Osteoblast (primary cell): ENCODE measurements at regions not wholly inside any gene's neighbourhood (a gene's known extent, or its start where the extent isn't known, plus 50 kb on each side); places are given as distances from the start of the nearest gene placed in this dataset.
A peak's percentile ranks its signal among the peaks of the same experiment; 100 is the strongest.

Source experiments
- DNase-seq: peaks from one replicate; pipeline ENCODE4 v3.0.0; 2011; ENCODE audit warnings: low spot score, mixed read lengths; ENCODE audit not compliant: insufficient read length; ENCODE audit errors: missing footprints
- H2AFZ ChIP-seq: 2 replicates; pipeline ENCODE4 v1.6.0; 2011; ENCODE audit warnings: mild to moderate bottlenecking, low read length
- H3K27ac ChIP-seq: 2 replicates; pipeline ENCODE4 v1.5.1; 2011; ENCODE audit warnings: mild to moderate bottlenecking, low read depth, low read length, moderate library complexity
- H3K27me3 ChIP-seq: 2 replicates; pipeline ENCODE4 v1.6.0; 2012; ENCODE audit warnings: mild to moderate bottlenecking, control low read depth, inconsistent platforms, low read length, moderate library complexity; ENCODE audit not compliant: insufficient read depth
- H3K36me3 ChIP-seq: 2 replicates; pipeline ENCODE4 v1.5.1; 2011; ENCODE audit warnings: mild to moderate bottlenecking, low read length, control low read depth, moderate library complexity; ENCODE audit not compliant: insufficient read depth
- H3K4me1 ChIP-seq: 2 replicates; pipeline ENCODE4 v1.5.1; 2011; ENCODE audit warnings: mild to moderate bottlenecking, low read length, control low read depth, moderate library complexity; ENCODE audit not compliant: insufficient read depth
- H3K4me2 ChIP-seq: 2 replicates; pipeline ENCODE4 v1.6.0; 2011; ENCODE audit warnings: mild to moderate bottlenecking, low read length; ENCODE audit not compliant: insufficient read depth
- H3K4me3 ChIP-seq: fragments of 200-600 bp; sonication (generic); 3 replicates; pipeline ENCODE4 v1.5.1; 2012; ENCODE audit warnings: mild to moderate bottlenecking, low read length, inconsistent platforms; ENCODE audit not compliant: insufficient read depth
- H3K79me2 ChIP-seq: 2 replicates; pipeline ENCODE4 v1.6.0; 2012; ENCODE audit warnings: mild to moderate bottlenecking, low read length, control low read depth, inconsistent platforms; ENCODE audit not compliant: insufficient read depth
- H3K9me3 ChIP-seq: 2 replicates; pipeline ENCODE4 v1.5.1; 2011; ENCODE audit warnings: low read depth, low read length, control low read depth
- H4K20me1 ChIP-seq: 2 replicates; pipeline ENCODE4 v1.6.0; 2012; ENCODE audit warnings: mild to moderate bottlenecking, low read length, control low read depth; ENCODE audit not compliant: insufficient read depth
- CTCF ChIP-seq: IDR thresholded peaks from 2 replicates; pipeline ENCODE4 v1.5.1; 2011; ENCODE audit warnings: mild to moderate bottlenecking, low read depth, low read length, moderate library complexity; ENCODE audit errors: extremely low read depth

- Histone ChIP-seq H2AFZ (no peak overlapping the region), H4K20me1 (no peaks in the 10 kb centered on the region), H3K4me2 (no peak overlapping the region), H3K4me3 (no peak overlapping the region), H3K27ac (no peak overlapping the region), H3K9me3 (no peaks in the 10 kb centered on the region), H3K36me3 (no peaks in the 10 kb centered on the region), H3K79me2 (no peaks in the 10 kb centered on the region), H3K4me1 (peaks cover 13% of the 10 kb centered on the region), H3K27me3 (no peaks in the 10 kb centered on the region)
- no peak for TF ChIP-seq CTCF
- no peak for DNase-seq
Observed at GRCh38 chr3:72143966-72144717, 359.2 kb upstream of the PROK2 start.

GRCh38 chr3:72143322-72143721 is 358.4 kb upstream of the PROK2 start:
- peak overlapping the region; percentile 71 for H2AFZ ChIP-seq
- H3K4me2 ChIP-seq = peak overlapping the region; percentile 44
- H3K27me3 ChIP-seq = no peaks in the 10 kb centered on the region
- H3K36me3 ChIP-seq = no peaks in the 10 kb centered on the region
- no peak overlapping the region for H3K4me3 ChIP-seq
- H3K79me2 ChIP-seq = no peaks in the 10 kb centered on the region
- peaks cover 13% of the 10 kb centered on the region for H3K4me1 ChIP-seq
- H3K27ac ChIP-seq = peak overlapping the region; percentile 72
- no peaks in the 10 kb centered on the region for H4K20me1 ChIP-seq
- peak; percentile 92 for DNase-seq
- TF ChIP-seq CTCF = no peak
- H3K9me3 ChIP-seq = no peaks in the 10 kb centered on the region

- Histone ChIP-seq H3K36me3 (no peaks in the 10 kb centered on the region), H2AFZ (no peak overlapping the region), H3K4me3 (no peak overlapping the region), H4K20me1 (no peaks in the 10 kb centered on the region), H3K79me2 (no peaks in the 10 kb centered on the region), H3K27ac (no peak overlapping the region), H3K9me3 (no peaks in the 10 kb centered on the region), H3K4me1 (peaks cover 13% of the 10 kb centered on the region), H3K4me2 (no peak overlapping the region), H3K27me3 (no peaks in the 10 kb centered on the region)
- no peak for DNase-seq
- no peak for TF ChIP-seq CTCF
Observed at GRCh38 chr3:72142028-72142427, 357.1 kb upstream of the PROK2 start.

- no peak overlapping the region for H3K4me3 ChIP-seq
- no peak overlapping the region for H2AFZ ChIP-seq
- H3K36me3 ChIP-seq = no peaks in the 10 kb centered on the region
- H3K79me2 ChIP-seq = no peaks in the 10 kb centered on the region
- no peak overlapping the region for H3K4me2 ChIP-seq
- H3K9me3 ChIP-seq = no peaks in the 10 kb centered on the region
- H3K27me3 ChIP-seq = peaks cover 4% of the 10 kb centered on the region
- H4K20me1 ChIP-seq = no peaks in the 10 kb centered on the region
- no peak for DNase-seq
- TF ChIP-seq CTCF = no peak
- H3K27ac ChIP-seq = no peak overlapping the region
- H3K4me1 ChIP-seq = peaks cover 13% of the 10 kb centered on the region
Observed at GRCh38 chr3:72141264-72141663, 356.3 kb upstream of the PROK2 start.
